ENCODE measurements at regions not wholly inside any gene's neighbourhood (a gene's known extent, or its start where the extent isn't known, plus 50 kb on each side); places are given as distances from the start of the nearest gene placed in this dataset.

GRCh38 chr14:86865934-86866333, 1127.0 kb downstream of the GALC start:
- DNase-seq, result no peak

GRCh38 chr14:86858591-86858990, 1134.4 kb downstream of the GALC start:
- DNase-seq, result no peak

GRCh38 chr14:86858031-86858430, 1135.0 kb downstream of the GALC start:
- no peak for DNase-seq

GRCh38 chr14:86852530-86852929, 1140.5 kb downstream of the GALC start:
- no peak for DNase-seq

GRCh38 chr14:86847140-86847539, 1145.8 kb downstream of the GALC start:
- DNase-seq, result no peak

- no peak for DNase-seq
Observed at GRCh38 chr14:86838363-86838762, 1154.6 kb downstream of the GALC start.

GRCh38 chr14:86826661-86827060, 1166.3 kb downstream of the GALC start:
- no peak for DNase-seq

GRCh38 chr14:86824167-86824566, 1168.8 kb downstream of the GALC start:
- DNase-seq, result no peak

- no peak for DNase-seq
Observed at GRCh38 chr14:86823581-86823980, 1169.4 kb downstream of the GALC start.

GRCh38 chr14:86815341-86815740, 1177.6 kb downstream of the GALC start:
- no peak for DNase-seq

- DNase-seq, result no peak
Observed at GRCh38 chr14:86802726-86803125, 1190.3 kb downstream of the GALC start.

- no peak for DNase-seq
Observed at GRCh38 chr14:86799244-86799647, 1193.7 kb downstream of the GALC start.

- no peak for DNase-seq
Observed at GRCh38 chr14:86798330-86798729, 1194.7 kb downstream of the GALC start.

- DNase-seq, result no peak
Observed at GRCh38 chr14:86797075-86797351, 1196.0 kb downstream of the GALC start.

GRCh38 chr14:86796221-86797074, 1196.5 kb downstream of the GALC start:
- no peak for DNase-seq

GRCh38 chr14:86794689-86795088, 1198.3 kb downstream of the GALC start:
- no peak for DNase-seq

GRCh38 chr14:86790408-86791364, 1202.3 kb downstream of the GALC start:
- DNase-seq, result no peak

- DNase-seq, result no peak
Observed at GRCh38 chr14:86788224-86788623, 1204.8 kb downstream of the GALC start.

GRCh38 chr14:86787717-86788116, 1205.3 kb downstream of the GALC start:
- DNase-seq, result peak in 1 of 2 experiments; percentile 8

GRCh38 chr14:86782092-86782580, 1210.8 kb downstream of the GALC start:
- DNase-seq, result no peak

- DNase-seq, result no peak
Observed at GRCh38 chr14:86780876-86781510, 1212.0 kb downstream of the GALC start.

GRCh38 chr14:86780461-86780860, 1212.5 kb downstream of the GALC start:
- no peak for DNase-seq

- DNase-seq, result no peak
Observed at GRCh38 chr14:86779416-86779815, 1213.6 kb downstream of the GALC start.

Measured in NCI-H187 (cell line).